ENCODE measurements at regions not wholly inside any gene's neighbourhood (a gene's known extent, or its start where the extent isn't known, plus 50 kb on each side); places are given as distances from the start of the nearest gene placed in this dataset.
"Not testable (repeated sequence)": the region's sequence is repeated elsewhere in the genome, so short reads cannot be mapped to it uniquely, and the experiment has no call there.

- no peak for DNase-seq
Observed at GRCh38 chr6:22164236-22164635, 132.6 kb downstream of the PRL start.

DNA sequence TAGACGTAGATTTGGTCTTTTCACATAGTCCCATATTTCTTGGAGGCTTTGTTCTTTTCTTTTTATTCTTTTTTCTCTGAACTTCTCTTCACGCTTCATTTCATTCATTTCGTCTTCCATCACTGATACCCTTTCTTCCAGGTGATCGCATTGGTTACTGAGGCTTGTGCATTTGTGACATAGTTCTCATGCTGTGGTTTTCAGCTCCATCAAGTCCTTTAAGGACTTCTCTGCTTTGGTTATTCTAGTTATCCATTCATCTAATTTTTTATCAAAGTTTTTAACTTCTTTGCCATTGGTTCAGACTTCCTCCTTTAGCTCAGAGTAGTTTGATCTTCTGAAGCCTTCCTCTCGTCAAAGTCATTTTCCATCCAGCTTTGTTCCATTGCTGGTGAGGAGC is 125.8 kb downstream of the PRL start:
- DNase-seq = not testable (repeated sequence)

- not testable (repeated sequence) for DNase-seq
Observed at GRCh38 chr6:22171885-22172284, 125.0 kb downstream of the PRL start.

DNA sequence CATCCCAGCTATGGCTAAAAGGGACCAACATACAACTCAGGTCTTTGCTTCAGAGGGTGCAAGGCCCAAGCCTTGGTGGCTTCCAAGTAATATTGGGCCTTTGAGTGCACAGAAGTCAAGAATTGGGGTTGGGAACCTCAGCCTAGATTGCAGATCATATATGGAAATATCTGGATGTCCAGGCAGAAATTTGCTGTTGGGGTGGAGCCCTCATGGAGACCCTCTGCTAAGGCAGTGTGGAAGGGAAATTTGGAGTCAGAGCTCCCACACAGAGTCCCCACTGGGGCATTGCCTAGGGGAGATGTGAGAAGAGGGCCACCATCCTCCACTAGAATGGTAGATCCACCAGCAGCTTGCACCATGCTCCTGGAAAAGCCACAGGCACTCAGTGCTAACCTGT is 123.5 kb downstream of the PRL start:
- DNase-seq = peak in 1 of 2 experiments; percentile 0

- not testable (repeated sequence) for DNase-seq
Observed at GRCh38 chr6:22180250-22180649, 116.6 kb downstream of the PRL start.

GRCh38 chr6:22184371-22184770 is 112.5 kb downstream of the PRL start:
- no peak for DNase-seq

- DNase-seq = no peak
Observed at GRCh38 chr6:22189946-22190345, 106.9 kb downstream of the PRL start.

- no peak for DNase-seq
Observed at GRCh38 chr6:22194188-22194921, 102.5 kb downstream of the PRL start.

GRCh38 chr6:22199771-22200170 is 97.1 kb downstream of the PRL start:
- DNase-seq = no peak

DNA sequence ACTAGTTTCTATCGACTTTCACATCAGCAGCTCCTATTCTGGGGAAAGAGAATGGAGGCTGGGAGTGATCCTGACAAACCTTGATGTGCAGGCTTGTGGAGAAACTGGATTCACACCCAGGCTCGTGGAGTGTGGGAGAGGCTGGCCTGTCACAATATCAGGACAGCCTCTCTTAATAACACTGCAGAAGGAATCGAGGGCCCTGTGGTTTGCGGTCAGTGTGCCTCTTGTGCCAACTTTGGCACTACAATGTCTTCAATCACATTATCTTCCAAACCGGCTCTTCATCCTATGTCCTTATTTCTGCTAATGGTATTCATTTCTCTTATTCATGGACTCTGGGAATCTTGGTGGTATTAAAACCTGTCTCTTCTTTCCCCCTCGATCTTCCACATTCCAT is 92.7 kb downstream of the PRL start:
- no peak for DNase-seq

- no peak for DNase-seq
Observed at GRCh38 chr6:22205266-22205665, 91.6 kb downstream of the PRL start.

GRCh38 chr6:22206106-22206505 is 90.7 kb downstream of the PRL start:
- DNase-seq = no peak

- no peak for DNase-seq
Observed at GRCh38 chr6:22208026-22208425, 88.8 kb downstream of the PRL start.

DNA sequence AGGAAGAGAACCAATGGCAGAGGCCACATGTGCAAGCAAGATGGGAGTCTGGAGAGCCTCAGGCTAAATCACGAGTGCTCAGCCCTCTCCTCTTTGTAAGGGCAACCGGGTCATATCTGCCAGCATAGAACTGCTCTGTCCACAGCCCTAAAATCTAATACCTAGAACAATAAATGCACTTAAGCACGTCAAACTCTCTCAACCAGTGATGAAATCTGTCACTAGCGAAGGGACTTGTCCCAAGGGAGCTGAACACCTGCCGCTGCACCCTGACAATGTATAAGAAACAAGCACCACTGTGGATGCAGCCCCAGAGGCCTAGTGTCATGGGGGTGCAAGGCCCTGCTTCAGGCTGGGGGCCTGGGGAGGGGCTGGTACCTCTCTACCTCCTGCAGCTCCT is 82.5 kb downstream of the PRL start:
- DNase-seq = no peak

GRCh38 chr6:22215474-22215873 is 81.4 kb downstream of the PRL start:
- not testable (repeated sequence) for DNase-seq

GRCh38 chr6:22218410-22218809 is 78.4 kb downstream of the PRL start:
- DNase-seq = no peak

DNA sequence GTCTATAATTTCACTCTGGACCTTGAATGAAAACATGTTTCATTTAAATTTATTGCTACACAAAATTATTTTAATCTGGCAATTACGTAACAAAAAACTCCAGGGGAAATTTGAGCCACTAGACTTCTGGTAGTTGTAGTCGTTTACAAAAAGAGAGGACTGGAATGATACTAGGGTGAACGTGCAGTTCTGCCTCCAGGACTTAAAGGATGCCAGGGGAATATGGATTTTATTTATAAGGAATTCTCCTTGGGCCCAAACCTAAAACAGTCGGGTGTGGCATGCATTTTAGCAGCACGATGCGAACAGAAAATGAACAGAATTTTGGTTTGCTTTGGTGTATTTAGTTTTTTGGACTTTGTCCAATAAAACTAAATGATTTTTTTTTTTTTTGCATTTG is 76.9 kb downstream of the PRL start:
- no peak for DNase-seq

- DNase-seq = no peak
Observed at GRCh38 chr6:22221211-22221610, 75.6 kb downstream of the PRL start.

- no peak for DNase-seq
Observed at GRCh38 chr6:22221630-22222029, 75.2 kb downstream of the PRL start.

- no peak for DNase-seq
Observed at GRCh38 chr6:22222469-22222868, 74.4 kb downstream of the PRL start.

- no peak for DNase-seq
Observed at GRCh38 chr6:22227824-22228610, 68.8 kb downstream of the PRL start.

GRCh38 chr6:22231050-22231449 is 65.8 kb downstream of the PRL start:
- DNase-seq = no peak

- DNase-seq = no peak
Observed at GRCh38 chr6:22231616-22232015, 65.2 kb downstream of the PRL start.

GRCh38 chr6:22236626-22237414 is 60.0 kb downstream of the PRL start:
- no peak for DNase-seq
